DMS 273 (cell line): ENCODE measurements at regions not wholly inside any gene's neighbourhood (a gene's known extent, or its start where the extent isn't known, plus 50 kb on each side); places are given as distances from the start of the nearest gene placed in this dataset.

Source experiments
- DNase-seq: peaks from one replicate; lab custom pipeline; 2025; ENCODE audit not compliant: unreplicated experiment; lab: John Stamatoyannopoulos, UW

DNA sequence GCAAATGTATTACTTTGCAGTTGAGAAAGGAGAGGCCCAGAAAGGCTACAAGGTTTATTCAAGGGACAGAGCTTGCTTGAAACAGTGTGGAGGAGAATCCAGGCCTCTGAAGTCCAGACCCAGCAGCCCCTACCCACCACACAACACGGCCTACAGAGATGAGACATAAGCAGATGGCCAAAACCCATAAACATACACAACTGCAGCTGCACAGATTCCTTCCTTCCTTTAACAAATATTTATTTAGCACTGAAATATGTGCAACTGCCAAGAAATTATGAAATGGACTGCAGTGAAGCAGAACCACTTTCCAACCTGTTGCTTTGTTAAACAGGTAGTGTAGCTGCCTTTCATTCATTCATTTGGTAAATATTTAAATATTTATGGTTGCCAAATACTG lies 122.3 kb downstream of the SPATA19 start:
- peak; percentile 73 for DNase-seq

DNA sequence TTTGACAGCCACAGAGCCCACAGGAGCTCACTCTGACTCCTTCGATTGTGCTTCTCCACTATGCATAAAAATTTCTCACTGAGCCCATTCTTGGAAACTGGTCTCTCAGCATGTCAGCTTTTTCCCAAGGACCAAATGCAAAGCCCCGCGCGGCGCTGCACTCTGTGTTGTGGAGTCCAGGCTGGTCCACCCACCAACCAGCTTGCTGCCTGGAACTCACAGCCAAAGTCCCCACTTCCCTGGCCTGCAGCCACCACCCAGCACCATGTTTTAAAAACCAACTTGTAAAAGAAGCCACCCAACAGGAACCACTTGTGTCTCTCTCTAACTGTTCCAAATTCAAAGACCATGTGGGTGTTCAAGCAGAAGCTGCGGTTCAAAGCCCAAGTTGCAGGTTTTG lies 124.4 kb downstream of the SPATA19 start:
- no peak for DNase-seq

DNA sequence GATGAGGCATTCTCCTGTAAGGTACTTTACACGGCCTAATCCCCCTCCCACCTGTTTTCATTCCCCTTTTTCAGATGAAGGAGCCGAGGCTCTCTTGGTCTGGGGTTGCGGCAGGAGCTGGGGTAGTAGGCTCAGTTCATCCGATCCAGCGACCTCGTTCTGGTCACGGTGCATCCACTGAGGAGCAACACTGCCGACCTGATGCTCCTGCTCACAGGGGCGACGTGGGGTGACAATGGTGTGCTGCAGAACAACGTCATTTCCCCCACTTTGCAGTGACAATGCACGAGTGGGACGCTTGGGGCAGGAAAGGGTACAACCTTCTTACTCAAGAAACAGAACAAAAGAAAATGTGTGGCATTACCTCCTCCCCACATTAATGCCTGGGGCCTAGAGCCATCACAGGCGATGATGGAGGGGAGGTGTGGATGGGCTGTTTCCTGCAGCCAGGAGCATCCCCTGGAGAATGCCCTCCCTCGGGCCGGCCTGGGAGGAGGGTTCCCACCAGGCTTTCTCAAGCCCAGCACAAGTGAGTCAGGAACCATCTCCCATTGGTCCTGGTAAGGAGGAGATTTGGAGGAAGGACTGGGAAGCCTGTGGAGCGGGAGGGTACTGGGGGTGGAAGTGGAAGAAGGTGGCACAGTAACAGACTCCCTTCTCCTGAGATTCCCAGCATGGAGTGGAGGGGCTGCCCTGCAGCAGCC lies 125.6 kb downstream of the SPATA19 start:
- no peak for DNase-seq

DNA sequence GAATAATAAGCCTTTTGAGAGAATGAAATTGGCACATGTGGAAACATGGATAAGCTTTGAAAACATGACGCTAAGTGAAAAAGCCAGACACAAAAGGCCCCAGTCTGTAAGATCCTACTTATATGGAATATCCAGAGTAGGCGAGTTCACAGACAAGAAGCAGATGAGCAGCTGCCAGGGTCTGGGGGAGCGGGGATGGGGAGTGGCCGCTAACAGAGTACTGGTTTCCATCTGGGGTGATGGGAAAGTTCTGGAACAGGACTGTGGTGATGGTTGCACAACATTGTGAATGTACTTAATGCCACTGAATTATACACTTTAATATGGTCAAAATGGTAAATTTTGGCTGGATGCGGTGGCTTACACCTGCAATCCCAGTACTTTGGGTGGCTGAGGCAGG lies 126.5 kb downstream of the SPATA19 start:
- no peak for DNase-seq

DNA sequence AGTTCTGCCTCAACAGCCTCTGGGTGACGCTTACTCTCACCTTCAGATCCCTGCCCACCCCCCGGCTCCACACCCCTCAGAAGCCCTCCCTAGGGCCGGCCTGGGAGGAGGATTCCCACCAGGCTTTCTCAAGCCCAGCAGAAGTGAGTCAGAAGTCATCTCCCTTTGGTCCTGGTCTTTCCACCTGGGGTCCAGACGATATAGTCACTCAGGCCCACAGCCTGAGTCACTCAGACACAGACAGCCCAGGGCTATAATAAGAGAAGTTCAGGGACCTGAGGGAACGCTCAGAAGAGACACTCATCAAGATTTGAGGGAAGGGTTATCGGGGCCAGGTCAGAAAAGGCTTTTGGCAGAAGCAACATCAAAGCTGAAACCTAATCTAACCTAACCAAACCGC lies 127.1 kb downstream of the SPATA19 start:
- DNase-seq = no peak

DNA sequence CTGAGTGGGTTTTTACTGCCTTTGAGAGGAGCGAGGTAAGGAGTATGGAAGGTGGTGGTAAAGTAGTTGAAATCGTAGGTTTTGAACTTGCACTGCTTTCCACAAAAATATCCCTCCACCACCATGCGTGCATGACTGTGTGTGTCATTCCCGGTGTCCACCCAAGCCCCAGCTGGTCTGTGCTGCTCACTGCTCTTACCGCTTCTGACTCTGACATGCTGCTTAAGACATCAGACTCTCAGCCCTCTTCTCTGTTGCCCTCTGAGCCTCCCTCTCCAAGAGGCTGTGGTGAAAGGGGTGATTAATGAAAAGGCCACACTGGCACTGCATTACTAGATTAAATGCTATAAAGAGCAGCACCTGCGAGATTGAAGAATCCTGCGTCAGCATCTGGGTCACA lies 128.7 kb downstream of the SPATA19 start:
- DNase-seq = no peak

DNA sequence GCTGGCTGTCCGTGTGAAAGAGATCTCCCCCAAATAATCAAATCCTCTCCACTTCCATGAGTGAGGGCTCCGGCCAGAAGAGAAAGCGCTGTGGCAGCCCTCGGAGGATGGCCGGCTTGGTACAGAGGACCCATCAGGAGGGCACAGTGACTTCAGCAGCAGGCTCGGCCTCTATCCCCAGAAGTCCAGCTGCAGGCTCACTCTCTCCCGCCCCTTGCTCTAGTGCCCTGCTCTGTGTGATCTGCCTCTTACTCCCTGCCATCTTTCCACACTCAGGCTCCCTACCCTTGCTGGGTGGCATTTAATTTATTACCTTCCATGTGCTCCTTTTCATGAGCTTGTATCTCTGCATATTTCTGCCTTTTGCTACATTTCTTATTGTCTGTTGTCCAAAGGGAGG lies 129.7 kb downstream of the SPATA19 start:
- DNase-seq = no peak

DNA sequence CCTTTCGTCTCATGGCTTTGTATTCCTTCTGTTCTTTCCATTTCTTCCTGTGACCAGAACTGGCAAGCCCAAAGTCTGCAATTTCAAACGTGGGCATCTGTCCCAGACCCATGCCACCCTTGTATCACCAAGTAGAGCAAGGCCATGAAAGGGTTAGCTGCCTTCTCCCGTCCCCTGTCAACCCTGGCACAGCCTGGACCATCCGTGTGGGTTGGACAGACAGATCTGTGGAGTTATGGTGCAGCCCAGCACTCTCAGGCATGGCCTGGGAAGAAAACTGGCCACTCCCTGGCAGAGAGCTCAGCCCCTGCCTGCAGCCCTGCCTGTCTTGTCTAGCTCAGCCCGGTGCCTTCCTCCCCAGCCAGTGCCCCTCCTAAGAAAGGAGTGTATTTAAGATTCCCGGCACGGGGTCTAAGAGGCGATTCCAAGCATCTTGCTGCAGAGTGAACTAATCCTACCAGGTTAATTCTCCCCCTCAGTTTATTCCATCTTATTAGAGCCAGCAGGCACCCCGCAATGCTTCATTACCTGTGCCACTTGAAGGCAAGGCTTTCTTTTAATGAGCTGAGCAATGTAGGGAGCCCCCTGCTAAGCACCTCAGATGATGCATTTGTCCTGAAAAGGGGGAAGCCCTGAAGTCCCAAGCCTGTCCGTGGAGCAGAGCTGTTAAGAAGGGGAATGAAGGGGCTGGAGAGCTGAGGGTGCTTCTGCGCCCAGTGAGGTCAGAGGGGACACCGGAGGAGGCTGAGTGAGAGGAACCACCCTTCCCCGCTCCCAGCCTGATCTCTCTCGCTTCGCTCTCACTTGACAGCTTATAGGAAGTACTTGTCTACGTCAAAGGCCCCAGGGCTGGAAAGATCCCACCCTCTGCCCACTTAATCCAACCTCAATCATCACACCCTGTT lies 130.6 kb downstream of the SPATA19 start:
- DNase-seq = no peak

DNA sequence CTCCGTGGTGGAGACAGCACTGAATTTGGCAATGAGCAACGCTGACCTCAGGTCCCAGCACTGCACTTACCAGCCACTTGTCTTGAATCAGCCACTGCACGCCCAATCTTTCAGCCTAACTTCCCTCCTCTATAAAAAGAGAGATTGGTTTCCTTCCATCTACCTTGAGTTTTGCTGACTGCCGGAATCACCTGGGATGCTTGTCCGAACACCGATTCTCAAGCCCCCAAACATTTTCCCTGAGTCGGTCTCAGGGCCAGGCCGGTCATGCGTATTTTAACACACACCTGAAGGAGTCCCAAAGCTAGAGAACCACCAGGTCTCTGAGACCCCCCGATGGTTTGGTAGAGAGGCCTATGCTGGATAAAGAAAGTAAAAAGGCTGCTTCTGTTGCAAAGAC lies 131.5 kb downstream of the SPATA19 start:
- DNase-seq = no peak

DNA sequence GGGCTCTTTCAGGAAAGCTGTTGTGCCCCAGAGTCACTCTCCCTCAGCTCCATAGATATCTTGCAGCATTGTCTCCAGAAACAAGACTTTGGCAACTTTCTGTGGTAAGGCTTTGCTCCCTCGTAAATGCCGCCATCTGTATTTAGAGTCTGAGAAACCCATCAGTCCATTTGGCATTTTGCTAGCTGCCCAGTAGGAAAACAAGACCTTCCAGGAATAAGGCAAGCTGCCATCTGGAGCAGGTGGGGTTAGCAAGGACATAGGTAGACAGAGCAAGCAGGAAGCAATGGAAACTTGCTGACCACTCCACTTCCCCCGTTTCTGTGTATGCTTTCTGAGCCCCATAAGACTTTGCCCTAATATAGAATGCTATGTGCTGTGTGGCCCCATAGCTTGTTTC lies 131.9 kb downstream of the SPATA19 start:
- no peak for DNase-seq

DNA sequence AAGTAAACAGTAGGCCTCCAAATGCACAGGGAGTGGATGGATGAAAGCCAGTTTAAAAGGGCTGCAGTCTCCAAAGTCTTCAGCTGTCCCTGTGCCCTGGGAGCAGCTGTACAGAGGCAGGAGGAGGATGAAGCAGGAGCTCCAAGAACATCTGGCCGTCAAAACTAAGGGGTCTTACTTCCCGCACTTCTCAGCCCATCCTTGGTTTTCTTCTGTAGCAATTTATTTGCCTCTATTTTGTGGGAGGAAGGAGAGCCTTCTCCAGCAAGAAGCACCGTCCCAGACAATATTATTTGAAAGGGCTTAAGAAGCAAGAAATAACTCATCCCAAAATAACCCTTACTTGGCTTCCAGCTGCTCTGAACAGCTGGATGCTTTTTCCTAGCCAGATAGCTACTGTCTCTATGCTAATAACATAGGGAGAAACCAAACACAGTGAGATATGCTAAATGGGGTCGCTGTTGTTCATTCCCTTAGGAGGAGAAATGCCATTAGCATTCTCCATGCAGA lies 133.2 kb downstream of the SPATA19 start:
- DNase-seq = peak; percentile 31

DNA sequence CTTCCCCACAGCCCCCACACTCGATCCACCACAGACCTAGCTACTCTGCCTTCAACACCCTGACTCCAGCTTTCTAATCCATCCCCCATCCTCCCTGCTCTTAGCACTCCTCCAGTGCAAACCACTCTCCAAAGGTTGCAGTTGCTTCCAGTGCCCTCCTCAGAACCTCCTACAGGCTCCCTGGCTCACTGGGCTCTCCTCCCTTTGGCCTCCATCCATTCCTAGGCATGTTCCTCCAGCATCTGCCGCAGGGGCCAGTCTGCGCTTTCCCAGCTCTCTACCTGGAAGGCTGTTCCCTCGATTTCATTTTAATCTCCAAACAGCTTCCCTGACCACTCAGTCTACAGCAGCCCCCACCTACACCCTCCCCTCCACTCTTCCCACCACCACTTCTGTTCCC lies 133.8 kb downstream of the SPATA19 start:
- DNase-seq = no peak

DNA sequence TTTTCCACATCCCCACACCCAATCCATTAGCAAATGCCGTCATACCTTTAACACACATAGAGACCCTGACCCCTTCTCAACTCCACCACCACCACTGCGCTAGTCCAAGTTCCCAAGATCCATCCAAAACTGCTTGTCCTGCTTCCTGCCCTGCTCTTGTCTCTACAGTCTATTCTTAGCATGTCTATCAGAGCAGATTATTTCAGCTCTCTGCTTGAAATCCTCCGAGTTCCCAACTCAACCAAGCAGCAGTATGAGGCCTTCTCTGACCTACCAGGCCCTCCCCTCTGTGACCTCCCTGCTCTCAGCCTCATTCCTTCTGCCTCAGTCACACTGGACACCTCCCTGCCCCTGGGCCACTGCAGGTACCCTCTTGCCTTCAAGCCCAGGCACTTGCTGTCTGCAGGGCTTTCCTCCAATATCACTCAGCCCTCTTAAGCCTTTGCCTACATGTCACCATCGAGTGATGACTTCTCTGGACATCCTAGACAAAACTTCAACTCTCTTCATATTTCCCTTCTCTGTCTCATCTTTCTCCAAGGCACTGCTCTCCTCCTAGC lies 134.6 kb downstream of the SPATA19 start:
- DNase-seq = no peak

DNA sequence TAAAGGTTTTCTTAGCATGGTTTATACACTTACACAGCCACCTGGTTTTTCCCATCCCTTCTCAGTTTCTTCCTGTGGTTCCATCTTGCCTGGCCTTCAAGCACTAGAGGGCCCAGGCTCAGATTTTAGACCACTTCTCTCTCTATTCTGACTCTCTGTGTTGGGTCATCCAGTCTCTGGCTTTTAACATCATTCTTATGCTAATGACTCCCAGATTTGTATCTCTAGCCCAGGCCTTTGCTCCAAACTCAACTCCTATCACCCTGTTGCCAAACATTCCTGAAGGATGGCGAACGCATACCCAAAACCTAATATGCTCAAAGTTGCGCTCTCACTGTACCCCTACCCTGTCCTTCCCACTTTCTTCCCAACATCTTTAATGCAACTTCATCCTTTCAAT lies 135.1 kb downstream of the SPATA19 start:
- no peak for DNase-seq

DNA sequence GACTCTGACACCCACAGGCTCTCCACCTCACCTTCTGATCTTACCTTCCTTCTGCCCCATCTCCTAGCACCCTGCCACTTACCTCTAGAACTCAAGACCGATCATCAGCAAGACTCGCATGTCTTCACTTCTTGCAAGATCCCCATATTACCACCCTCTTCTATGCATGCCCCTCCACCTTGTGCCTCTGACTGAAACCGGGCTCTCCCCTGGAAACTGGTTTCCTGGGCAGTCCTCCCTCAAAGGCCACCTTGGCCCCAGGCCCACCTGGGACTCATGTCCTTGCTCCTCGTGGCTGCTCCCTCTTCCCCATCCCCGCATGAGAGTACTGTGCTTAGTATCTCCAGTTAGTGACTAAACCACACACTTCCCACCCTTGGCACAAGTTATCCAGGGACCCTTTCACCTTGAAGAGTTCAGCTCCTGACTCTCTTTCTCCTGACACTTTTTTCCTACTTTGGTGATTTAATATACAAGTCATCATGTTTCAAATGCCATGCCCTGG lies 136.7 kb downstream of the SPATA19 start:
- DNase-seq = no peak

DNA sequence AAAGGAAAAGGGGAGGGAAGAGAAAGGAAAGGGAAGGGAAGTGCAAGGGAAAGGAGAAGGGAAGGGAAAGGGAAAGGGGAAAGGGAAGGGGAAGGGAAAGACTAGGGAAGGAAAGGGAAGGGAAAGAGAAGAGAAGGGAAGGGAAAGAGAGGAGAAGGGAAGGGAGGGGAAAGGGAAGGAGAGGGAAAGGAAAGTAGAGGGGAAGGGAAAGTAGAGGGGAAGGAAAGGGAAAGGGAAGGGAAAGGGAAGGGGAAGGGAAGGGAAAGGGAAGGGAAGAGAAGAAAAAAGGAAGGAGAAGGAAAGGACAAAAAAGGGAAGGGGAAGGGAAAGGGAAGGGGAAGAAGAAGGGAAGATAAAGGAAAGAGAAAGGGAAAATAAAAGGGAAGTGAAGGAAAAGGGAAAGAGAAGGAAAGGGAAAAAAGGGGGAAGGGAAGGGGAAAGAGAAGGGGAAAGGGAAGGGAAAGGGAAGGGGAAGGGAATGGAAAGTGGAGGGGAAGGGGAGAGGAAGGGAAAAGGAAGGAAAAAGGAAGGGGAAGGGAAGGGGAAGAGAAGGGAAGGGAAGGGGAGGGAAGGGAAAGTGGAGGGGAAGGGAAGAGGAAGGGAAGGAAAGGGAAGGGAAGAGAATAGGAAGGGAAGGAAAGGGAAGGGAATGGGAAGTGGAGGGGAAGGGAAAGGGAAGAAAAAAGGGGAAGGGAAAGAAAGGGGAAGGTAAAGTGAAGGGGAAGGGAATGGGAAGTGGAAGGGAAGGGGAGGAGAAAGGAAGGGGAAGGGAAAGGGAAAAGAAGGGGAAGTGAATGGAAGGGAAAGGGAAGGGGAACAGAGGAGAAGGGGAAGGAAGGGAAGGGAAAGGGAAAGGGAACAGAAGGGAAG lies 138.2 kb downstream of the SPATA19 start:
- no peak for DNase-seq

DNA sequence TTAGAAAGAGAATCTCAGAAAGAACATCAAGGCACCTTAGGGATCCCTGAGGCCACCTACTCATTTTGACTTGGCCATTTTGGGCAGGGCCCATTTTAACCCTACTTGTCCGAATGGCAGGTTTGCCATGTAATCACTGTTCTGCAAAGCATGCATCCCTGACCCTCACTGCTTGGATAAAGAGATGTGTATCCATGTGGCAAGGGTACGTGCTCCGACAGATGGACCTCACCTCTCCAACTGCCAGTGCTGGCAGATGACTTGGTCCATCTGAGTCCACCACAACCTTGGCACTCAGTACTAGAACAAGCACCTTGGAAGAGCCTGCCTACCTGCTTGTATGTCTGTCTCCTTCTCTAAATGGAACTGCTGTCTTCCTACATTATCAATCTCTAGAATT lies 139.4 kb downstream of the SPATA19 start:
- no peak for DNase-seq

DNA sequence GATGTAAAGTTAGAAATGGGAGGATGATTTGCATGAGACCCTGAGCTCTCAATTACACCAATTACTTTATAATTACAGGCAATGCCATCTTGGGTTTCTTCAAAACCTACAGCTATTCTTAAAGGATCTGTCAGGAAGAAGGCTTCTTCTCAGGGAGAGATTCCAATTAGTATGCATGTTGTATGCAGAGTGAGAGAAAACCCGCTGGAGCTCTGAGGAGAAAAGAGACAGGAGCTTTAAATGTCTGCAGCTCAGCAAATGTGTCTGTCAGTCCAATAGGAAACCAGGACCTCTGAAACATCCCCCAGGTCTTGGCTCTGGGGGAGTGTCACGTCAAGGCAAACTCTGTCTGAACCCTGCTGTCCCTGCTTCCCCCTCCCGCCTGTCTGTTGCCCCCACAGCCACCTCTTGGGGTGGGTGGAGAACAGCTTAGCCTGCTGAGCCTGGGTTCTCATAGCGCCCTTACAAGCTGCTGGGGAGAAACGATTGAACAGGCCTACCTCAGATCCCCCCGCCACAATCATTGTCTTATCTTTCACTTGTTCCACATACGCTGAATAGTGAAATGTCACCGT lies 140.2 kb downstream of the SPATA19 start:
- no peak for DNase-seq

DNA sequence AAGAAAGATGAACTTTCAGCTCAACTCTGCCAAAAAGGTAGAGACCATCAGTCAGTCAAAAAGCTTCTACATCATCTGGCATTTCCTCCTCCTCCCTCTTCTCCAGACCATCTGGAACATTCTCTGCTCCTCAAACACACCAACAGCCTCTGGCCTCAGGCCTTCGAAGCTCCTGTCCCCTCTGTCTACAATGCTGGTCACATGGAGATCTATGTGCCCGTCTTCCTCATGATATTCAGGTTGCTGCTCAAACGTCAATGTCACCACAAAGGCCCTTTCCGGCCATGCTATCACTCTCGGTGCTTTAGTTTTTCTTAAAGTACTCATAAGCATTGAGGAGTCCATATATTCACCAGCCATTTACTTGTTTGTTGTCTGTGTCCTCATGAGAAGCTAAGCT lies 146.2 kb downstream of the SPATA19 start:
- DNase-seq = no peak

DNA sequence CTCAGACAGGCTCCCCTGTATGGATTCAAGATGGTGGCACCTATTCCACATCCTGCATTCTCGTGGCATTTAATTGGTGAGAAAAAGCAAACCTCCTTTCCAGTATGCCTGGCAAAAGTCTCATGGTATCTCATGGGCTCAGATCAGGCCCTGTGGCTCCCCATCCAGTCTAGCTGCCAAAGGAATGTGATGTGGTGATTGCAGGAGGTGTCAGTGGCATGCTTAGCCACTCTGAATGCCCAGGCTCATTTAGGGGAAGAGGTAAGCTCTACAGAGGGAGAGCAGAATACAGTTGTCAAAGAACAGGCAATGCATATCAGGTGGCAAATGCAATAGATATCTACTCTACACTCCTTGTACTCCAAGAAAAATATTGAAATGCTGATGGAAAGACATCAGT lies 146.7 kb downstream of the SPATA19 start:
- DNase-seq = no peak
